D341Med (cell line): ENCODE measurements at regions not wholly inside any gene's neighbourhood (a gene's known extent, or its start where the extent isn't known, plus 50 kb on each side); places are given as distances from the start of the nearest gene placed in this dataset.
"Not testable (repeated sequence)": the region's sequence is repeated elsewhere in the genome, so short reads cannot be mapped to it uniquely, and the experiment has no call there.

Experiments
- DNase-seq: peaks from one replicate; pipeline ENCODE4 v3.0.0; 2012; ENCODE audit warnings: low spot score

GRCh38 chr1:57572016-57572415 is 148.2 kb upstream of the DAB1 start:
- no peak for DNase-seq

DNA sequence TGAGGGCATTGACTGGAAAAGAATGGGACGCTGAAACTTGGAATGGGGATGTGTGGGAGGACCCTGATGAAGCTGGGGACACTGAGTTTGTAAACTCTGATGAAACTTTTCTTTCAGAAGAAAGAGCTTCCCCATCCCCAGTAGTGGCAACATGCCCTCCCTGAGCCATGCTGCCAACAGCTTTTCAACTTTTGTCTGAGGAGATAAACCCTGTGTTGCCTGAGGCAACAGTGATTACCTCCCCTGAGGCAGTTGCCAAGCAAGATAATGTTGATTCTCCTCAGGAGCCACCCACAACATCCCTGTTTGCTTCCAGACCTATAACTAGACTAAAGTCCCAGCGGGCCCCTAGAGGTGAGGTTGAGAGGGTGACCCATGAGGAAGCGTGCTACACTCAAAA is 134.2 kb upstream of the DAB1 start:
- not testable (repeated sequence) for DNase-seq

GRCh38 chr1:57553666-57554065 is 129.8 kb upstream of the DAB1 start:
- no peak for DNase-seq

DNA sequence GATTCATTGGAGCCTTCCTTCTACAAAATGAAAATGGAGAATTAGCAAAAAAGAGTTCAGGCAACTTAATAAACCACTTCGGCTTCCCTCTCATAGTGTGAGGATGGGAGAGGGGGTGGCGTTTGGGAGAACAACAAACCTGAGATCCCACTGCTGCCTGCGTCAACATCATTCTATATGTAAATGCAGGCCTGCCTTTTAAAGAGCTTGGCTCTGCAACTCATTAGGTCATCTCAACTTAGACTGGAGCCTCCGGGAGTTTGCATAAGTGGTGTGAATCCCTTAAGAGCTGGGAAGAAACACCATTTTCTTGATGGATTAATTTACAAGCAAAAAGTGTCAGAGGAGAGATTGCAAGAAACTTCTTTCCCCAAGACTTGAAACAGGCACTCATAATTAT is 127.6 kb upstream of the DAB1 start:
- no peak for DNase-seq

GRCh38 chr1:57550092-57550491 is 126.2 kb upstream of the DAB1 start:
- DNase-seq = no peak

GRCh38 chr1:57549300-57549699 is 125.4 kb upstream of the DAB1 start:
- no peak for DNase-seq

- no peak for DNase-seq
These were observed 122.9 kb upstream of the DAB1 start for GRCh38 chr1:57546549-57547330.

- DNase-seq = peak; percentile 32
These were observed 120.5 kb upstream of the DAB1 start for GRCh38 chr1:57544345-57544744.

- no peak for DNase-seq
These were observed 113.0 kb upstream of the DAB1 start for GRCh38 chr1:57536749-57537423.

DNA sequence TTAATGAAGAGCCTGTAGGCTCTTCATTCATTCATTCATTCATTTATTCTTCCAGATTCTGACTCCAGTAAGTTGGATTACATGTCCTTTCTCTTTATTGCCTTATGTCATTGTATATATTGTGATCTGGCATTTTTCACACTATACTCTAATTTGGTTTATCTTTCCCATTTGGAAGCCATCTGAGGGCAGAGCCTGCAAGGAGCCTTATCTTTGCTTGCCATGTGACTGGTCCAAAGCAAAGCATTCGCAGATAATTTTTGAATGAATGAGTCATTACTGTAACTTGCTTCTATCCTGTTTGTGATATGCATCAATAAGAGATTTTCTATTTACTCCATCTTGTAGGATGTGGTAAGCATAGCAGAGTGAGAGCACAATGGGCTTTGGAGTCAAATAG is 108.4 kb upstream of the DAB1 start:
- DNase-seq = no peak

- DNase-seq = not testable (repeated sequence)
These were observed 107.0 kb upstream of the DAB1 start for GRCh38 chr1:57530911-57531260.

DNA sequence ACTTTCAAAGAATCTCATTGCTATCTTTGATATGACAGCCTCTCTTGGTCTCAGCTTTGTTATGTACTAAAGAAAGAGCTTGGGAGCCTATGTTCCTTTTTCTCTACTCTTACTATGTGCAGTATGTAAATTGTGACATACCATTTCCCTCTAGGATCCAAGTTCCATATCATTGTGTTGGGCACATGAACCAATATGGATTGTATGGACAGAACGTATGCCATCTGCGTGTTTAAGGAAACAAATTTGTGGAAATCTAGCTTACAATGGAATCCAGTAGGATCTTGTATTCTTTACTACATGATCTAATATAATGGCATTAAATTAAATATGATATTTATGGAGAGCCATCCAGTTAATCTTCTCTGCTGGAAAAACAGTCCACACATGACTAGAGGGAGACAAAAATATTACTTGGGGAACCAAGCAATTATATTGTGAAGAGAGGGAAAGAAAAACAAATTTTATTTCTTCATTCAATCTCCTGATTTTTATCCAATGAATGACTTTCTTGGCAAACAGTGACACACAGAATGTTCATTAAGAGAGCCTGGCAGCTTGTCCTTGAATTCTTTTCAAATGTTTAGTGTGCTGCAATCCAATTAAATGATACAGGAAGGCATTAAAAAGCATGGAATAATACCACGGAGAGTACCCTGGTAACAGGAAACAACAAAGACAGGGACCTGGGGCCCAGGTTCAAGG is 106.5 kb upstream of the DAB1 start:
- no peak for DNase-seq

DNA sequence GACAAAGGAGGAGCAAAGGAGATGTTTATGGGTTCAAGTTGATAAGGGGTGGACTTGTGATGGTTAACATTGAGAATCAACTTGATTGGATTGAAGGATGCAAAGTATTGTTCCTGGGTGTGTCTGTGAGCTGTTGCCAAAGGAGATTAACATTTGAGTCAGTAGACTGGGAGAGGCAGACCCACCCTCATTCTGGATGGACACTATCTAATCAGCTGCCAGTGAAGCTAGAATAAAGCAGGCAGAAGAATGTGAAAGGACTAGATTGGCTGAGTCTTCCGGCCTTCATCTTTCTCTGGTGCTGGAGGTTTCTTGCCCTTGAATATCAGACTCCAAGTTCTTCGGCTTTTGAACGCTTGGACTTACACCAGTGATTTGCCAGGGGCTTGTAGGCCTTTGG is 98.7 kb upstream of the DAB1 start:
- DNase-seq = no peak

GRCh38 chr1:57520743-57521515 is 97.1 kb upstream of the DAB1 start:
- DNase-seq = peak; percentile 56

- no peak for DNase-seq
These were observed 94.6 kb upstream of the DAB1 start for GRCh38 chr1:57518496-57518895.

GRCh38 chr1:57517587-57518374 is 93.9 kb upstream of the DAB1 start:
- DNase-seq = no peak

DNA sequence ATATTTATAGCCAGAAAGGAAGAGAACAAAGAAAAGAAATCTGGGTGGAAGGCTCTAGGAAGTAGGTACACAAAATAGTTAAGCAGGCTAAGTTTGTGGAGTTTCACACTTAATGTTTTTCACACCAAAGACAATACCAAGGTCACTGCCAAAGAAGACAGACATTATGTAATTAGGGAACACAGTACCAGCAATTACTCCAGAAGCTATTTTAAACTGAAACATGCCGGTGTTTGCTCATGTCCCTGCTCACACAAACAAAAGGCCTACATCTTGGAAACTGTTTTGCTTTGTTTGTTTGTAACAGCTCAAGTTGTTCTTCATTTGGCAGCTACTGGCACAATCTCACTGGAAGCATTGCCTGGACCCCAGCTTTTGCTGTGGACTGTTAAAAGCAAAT is 88.5 kb upstream of the DAB1 start:
- DNase-seq = no peak

GRCh38 chr1:57506941-57507340 is 83.1 kb upstream of the DAB1 start:
- DNase-seq = no peak

DNA sequence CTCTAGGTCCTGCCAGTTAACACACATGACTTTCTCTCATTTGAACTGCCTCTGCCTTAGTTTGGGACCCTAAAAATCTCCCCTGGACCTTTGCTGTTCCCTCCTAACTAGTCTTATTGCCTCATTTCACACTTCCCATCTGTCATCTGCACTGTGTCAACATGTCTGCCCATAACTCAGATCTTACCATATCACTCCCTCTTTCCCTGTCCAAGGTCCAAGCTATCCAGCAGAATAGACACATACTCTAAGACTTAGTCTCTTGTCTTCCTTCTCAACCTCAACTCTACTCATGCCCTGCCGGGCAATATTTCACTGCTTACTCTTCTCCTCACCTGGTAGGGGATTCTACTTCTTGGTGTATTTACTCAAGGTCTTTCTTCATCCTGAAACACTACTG is 79.5 kb upstream of the DAB1 start:
- DNase-seq = no peak

- DNase-seq = no peak
These were observed 76.4 kb upstream of the DAB1 start for GRCh38 chr1:57500136-57500830.

GRCh38 chr1:57494530-57495079 is 70.7 kb upstream of the DAB1 start:
- DNase-seq = no peak
